A673 (cell line): ENCODE measurements at regions not wholly inside any gene's neighbourhood (a gene's known extent, or its start where the extent isn't known, plus 50 kb on each side); places are given as distances from the start of the nearest gene placed in this dataset.

Source experiments
- BruUV-seq: library from RNA; stranded (reverse); fragments of 400-500 nt; replicated peaks from 2 replicates; lab custom pipeline; 2021; lab: Mats Ljungman, UMichigan
- CTCF ChIA-PET: fragments of 300-600 bp; sonication (Branson Sonifier 250); formaldehyde crosslinking; loops from one replicate; lab custom pipeline; 2022; ENCODE audit warnings: antibody characterized with exemption; lab: Charles Lee
- POLR2A ChIA-PET: fragments of 300-600 bp; sonication (Branson Sonifier 250); formaldehyde crosslinking; loops from one replicate; lab custom pipeline; 2022; ENCODE audit warnings: antibody characterized with exemption; ENCODE audit not compliant: low non-redundant PET; lab: Charles Lee
- DNase-seq: peaks from one replicate; pipeline ENCODE4 v3.0.0-alpha.2; 2015; ENCODE audit warnings: low spot score
- H3K27ac ChIP-seq: fragments of 200-600 bp; sonication (generic); 2 replicates; pipeline ENCODE4 v1.5.1; 2016; ENCODE audit warnings: mixed run types, low read depth, mild to moderate bottlenecking, mixed read lengths, antibody characterized with exemption, low read length; ENCODE audit not compliant: poor library complexity, severe bottlenecking
- H3K27me3 ChIP-seq: fragments of 200-600 bp; sonication (generic); replicated peaks from 2 replicates; pipeline ENCODE4 v1.6.1; 2017; ENCODE audit warnings: mixed run types, low read depth, mild to moderate bottlenecking, mixed read lengths, antibody characterized with exemption, low read length; ENCODE audit not compliant: insufficient read depth, poor library complexity
- H3K36me3 ChIP-seq: fragments of 200-600 bp; sonication (generic); 2 replicates; pipeline ENCODE4 v1.6.1; 2016; ENCODE audit warnings: mixed run types, mild to moderate bottlenecking, mixed read lengths, antibody characterized with exemption, low read length; ENCODE audit not compliant: insufficient read depth, poor library complexity, severe bottlenecking
- H3K4me1 ChIP-seq: fragments of 200-600 bp; sonication (generic); 2 replicates; pipeline ENCODE4 v1.6.1; 2017; ENCODE audit warnings: mixed run types, mild to moderate bottlenecking, mixed read lengths, antibody characterized with exemption, low read length; ENCODE audit not compliant: insufficient read depth, poor library complexity, severe bottlenecking
- H3K4me3 ChIP-seq: fragments of 200-600 bp; sonication (generic); 2 replicates; pipeline ENCODE4 v1.5.1; 2016; ENCODE audit warnings: low read depth, mixed run types, mild to moderate bottlenecking, mixed read lengths, low read length; ENCODE audit not compliant: poor library complexity, severe bottlenecking
- H3K9me3 ChIP-seq: fragments of 200-600 bp; sonication (generic); 2 replicates; pipeline ENCODE4 v1.6.1; 2016; ENCODE audit warnings: mixed run types, low read depth, mild to moderate bottlenecking, mixed read lengths, antibody characterized with exemption, low read length; ENCODE audit not compliant: poor library complexity, severe bottlenecking
- EZH2 ChIP-seq: fragments of 200-600 bp; sonication (generic); IDR thresholded peaks from 2 replicates; pipeline ENCODE4 v1.6.1; 2017; ENCODE audit warnings: borderline replicate concordance, low read depth, mild to moderate bottlenecking, mixed read lengths, antibody characterized with exemption, low read length; ENCODE audit not compliant: poor library complexity, severe bottlenecking
- intact Hi-C: fragments of 100-400 bp; cut with micrococcal nuclease; formaldehyde crosslinking; loops from one replicate; pipeline ENCODE4 v1.10.0; 2022; ENCODE audit not compliant: unreplicated experiment
- TF ChIP-seq, protein P1 (sequence below): fragments of 300-800, 200-600 bp; sonication (generic); conservative IDR thresholded peaks from 2 replicates; pipeline ENCODE4 v1.5.1; 2017; ENCODE audit warnings: low read depth, mild to moderate bottlenecking, antibody characterized with exemption, low read length, moderate library complexity, mixed read lengths

- Histone ChIP-seq H3K27me3 (no peaks in the 10 kb centered on the region), H3K36me3 (no peaks in the 10 kb centered on the region), H3K4me3 (no peak overlapping the region), H3K9me3 (no peaks in the 10 kb centered on the region), H3K4me1 (no peaks in the 10 kb centered on the region), H3K27ac (no peak overlapping the region)
- ChIA-PET CTCF (no interaction called here), POLR2A (no interaction called here)
- TF ChIP-seq EZH2, result no peak
- TF ChIP-seq, protein P1, sequence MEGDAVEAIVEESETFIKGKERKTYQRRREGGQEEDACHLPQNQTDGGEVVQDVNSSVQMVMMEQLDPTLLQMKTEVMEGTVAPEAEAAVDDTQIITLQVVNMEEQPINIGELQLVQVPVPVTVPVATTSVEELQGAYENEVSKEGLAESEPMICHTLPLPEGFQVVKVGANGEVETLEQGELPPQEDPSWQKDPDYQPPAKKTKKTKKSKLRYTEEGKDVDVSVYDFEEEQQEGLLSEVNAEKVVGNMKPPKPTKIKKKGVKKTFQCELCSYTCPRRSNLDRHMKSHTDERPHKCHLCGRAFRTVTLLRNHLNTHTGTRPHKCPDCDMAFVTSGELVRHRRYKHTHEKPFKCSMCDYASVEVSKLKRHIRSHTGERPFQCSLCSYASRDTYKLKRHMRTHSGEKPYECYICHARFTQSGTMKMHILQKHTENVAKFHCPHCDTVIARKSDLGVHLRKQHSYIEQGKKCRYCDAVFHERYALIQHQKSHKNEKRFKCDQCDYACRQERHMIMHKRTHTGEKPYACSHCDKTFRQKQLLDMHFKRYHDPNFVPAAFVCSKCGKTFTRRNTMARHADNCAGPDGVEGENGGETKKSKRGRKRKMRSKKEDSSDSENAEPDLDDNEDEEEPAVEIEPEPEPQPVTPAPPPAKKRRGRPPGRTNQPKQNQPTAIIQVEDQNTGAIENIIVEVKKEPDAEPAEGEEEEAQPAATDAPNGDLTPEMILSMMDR, result no peak
- no TSS peak for BruUV-seq
- DNase-seq, result no peak
- intact Hi-C loops, result loop anchor here (10.0 kb wide), 1 partner anchor 60 kb away; no protein-coding TSS in a partner anchor
These were observed 1670.1 kb upstream of the ACO1 start for GRCh38 chr9:30714389-30714788.

DNA sequence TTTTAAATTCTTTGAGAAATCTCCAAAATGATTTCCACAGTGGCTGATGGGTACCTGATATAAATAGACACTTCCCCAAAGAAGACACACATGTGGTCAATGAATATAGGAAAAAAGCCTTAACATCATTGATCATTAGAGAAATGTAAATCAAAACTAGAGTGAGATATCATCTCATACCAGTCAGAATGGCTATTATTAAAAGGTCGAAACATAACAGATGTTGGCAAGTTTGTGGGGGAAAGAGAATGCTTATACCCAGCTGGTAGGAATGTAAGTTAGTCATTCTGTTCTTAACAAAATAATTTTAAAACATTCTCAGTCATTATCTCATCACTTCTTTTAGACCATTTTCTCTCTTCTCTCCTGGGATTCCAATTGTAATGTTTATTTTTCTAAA lies 1666.0 kb upstream of the ACO1 start:
- intact Hi-C loops, result loop anchor here (10.0 kb wide), 1 partner anchor 56 kb away; no protein-coding TSS in a partner anchor

GRCh38 chr9:30722065-30722464 lies 1662.4 kb upstream of the ACO1 start:
- CTCF ChIA-PET, result no interaction called here
- BruUV-seq, result no TSS peak
- POLR2A ChIA-PET, result no interaction called here
- Histone ChIP-seq H3K9me3 (no peaks in the 10 kb centered on the region), H3K36me3 (no peaks in the 10 kb centered on the region), H3K27ac (no peak overlapping the region), H3K27me3 (no peaks in the 10 kb centered on the region), H3K4me1 (no peaks in the 10 kb centered on the region), H3K4me3 (no peak overlapping the region)
- DNase-seq, result no peak
- no peak for TF ChIP-seq EZH2
- TF ChIP-seq, protein P1, result no peak
- intact Hi-C loops, result no loop called here

More for the DNA sequence above, 1666.0 kb upstream of the ACO1 start:
- H3K4me1 ChIP-seq, result no peaks in the 10 kb centered on the region
- no peak overlapping the region for H3K27ac ChIP-seq
- no peak for DNase-seq
- no TSS peak for BruUV-seq
- POLR2A ChIA-PET, result no interaction called here
- no peaks in the 10 kb centered on the region for H3K36me3 ChIP-seq
- no peak for TF ChIP-seq EZH2
- TF ChIP-seq, protein P1, result no peak
- no peaks in the 10 kb centered on the region for H3K9me3 ChIP-seq
- CTCF ChIA-PET, result no interaction called here
- H3K4me3 ChIP-seq, result no peak overlapping the region
- no peaks in the 10 kb centered on the region for H3K27me3 ChIP-seq
